ENCODE measurements at regions not wholly inside any gene's neighbourhood (a gene's known extent, or its start where the extent isn't known, plus 50 kb on each side); places are given as distances from the start of the nearest gene placed in this dataset.
"Not testable (repeated sequence)": the region's sequence is repeated elsewhere in the genome, so short reads cannot be mapped to it uniquely, and the experiment has no call there.

GRCh38 chr1:53399370-53400133 lies 59.6 kb upstream of the DMRTB1 start:
- not testable (repeated sequence) for DNase-seq

GRCh38 chr1:53400761-53401674 lies 58.2 kb upstream of the DMRTB1 start:
- no peak for DNase-seq

- no peak for DNase-seq
These were observed 57.1 kb upstream of the DMRTB1 start for GRCh38 chr1:53401813-53402745.

GRCh38 chr1:53402891-53403655 lies 56.1 kb upstream of the DMRTB1 start:
- no peak for DNase-seq

GRCh38 chr1:53405737-53406136 lies 53.5 kb upstream of the DMRTB1 start:
- DNase-seq: no peak

GRCh38 chr1:53406551-53407235 lies 52.5 kb upstream of the DMRTB1 start:
- no peak for DNase-seq

GRCh38 chr1:53408013-53408754 lies 51.0 kb upstream of the DMRTB1 start:
- no peak for DNase-seq

GRCh38 chr1:53408755-53409129 lies 50.5 kb upstream of the DMRTB1 start:
- DNase-seq: no peak

- DNase-seq: no peak
These were observed 50.0 kb upstream of the DMRTB1 start for GRCh38 chr1:53409233-53409632.

Data from effector CD4-positive, alpha-beta T cell (primary cell).